SK-N-SH treated with all-trans-retinoic acid at 6 μM for 48 hours (cell line): ENCODE measurements at regions not wholly inside any gene's neighbourhood (a gene's known extent, or its start where the extent isn't known, plus 50 kb on each side); places are given as distances from the start of the nearest gene placed in this dataset.

ENCODE experiments used
- ATAC-seq: fragments of 200-7000 bp; cut with Tn5 transposase; 3 replicates; pipeline ENCODE4 v1.9.1; 2020; ENCODE audit warnings: mild to moderate bottlenecking, moderate library complexity
- ARNTL ChIP-seq: fragments of 450-650 bp; formaldehyde crosslinking; IDR thresholded peaks from 2 replicates; pipeline ENCODE4 v1.5.0; 2020; ENCODE audit warnings: low read depth, mild to moderate bottlenecking, moderate library complexity, borderline replicate concordance
- CSDC2 ChIP-seq: fragments of 250-450 bp; sonication (Bioruptor Pico); IDR thresholded peaks from 2 replicates; pipeline ENCODE4 v1.5.0; 2020; ENCODE audit warnings: mild to moderate bottlenecking, moderate library complexity
- ESRRG ChIP-seq: fragments of 250-450 bp; sonication (Bioruptor Pico); IDR thresholded peaks from 2 replicates; pipeline ENCODE4 v1.6.1; 2021; ENCODE audit warnings: mild to moderate bottlenecking
- ISL1 ChIP-seq: fragments of 250-450 bp; sonication (Bioruptor Pico); IDR thresholded peaks from 2 replicates; pipeline ENCODE4 v2.1.2; 2022; ENCODE audit warnings: mild to moderate bottlenecking, moderate library complexity
- OSR1 ChIP-seq: fragments of 250-450 bp; sonication (Bioruptor Pico); IDR thresholded peaks from 2 replicates; pipeline ENCODE4 v1.8.0; 2022; ENCODE audit warnings: moderate library complexity, mild to moderate bottlenecking, inconsistent platforms
- PPARA ChIP-seq: fragments of 250-450 bp; sonication (Bioruptor Pico); IDR thresholded peaks from 2 replicates; pipeline ENCODE4 v1.5.0; 2020; ENCODE audit warnings: mild to moderate bottlenecking, borderline replicate concordance
- RARB ChIP-seq: fragments of 250-450 bp; sonication (Bioruptor Pico); IDR thresholded peaks from 2 replicates; pipeline ENCODE4 v1.8.0; 2021; ENCODE audit warnings: mild to moderate bottlenecking, moderate library complexity
- SNAI2 ChIP-seq: fragments of 250-450 bp; sonication (Bioruptor Pico); IDR thresholded peaks from 2 replicates; pipeline ENCODE4 v1.5.0; 2020; ENCODE audit warnings: mild to moderate bottlenecking, moderate library complexity
- TCF4 ChIP-seq: fragments of 250-450 bp; sonication (Bioruptor Pico); IDR thresholded peaks from 2 replicates; pipeline ENCODE4 v1.8.0; 2021; ENCODE audit warnings: mild to moderate bottlenecking, moderate library complexity, borderline replicate concordance
- TOX ChIP-seq: fragments of 250-450 bp; sonication (Bioruptor Pico); IDR thresholded peaks from 2 replicates; pipeline ENCODE4 v1.8.0; 2021; ENCODE audit warnings: mild to moderate bottlenecking, moderate library complexity, borderline replicate concordance
- ZFP3 ChIP-seq: fragments of 250-450 bp; sonication (Bioruptor Pico); IDR thresholded peaks from 2 replicates; pipeline ENCODE4 v1.5.0; 2020; ENCODE audit warnings: mild to moderate bottlenecking, moderate library complexity
- ZFP30 ChIP-seq: fragments of 450-650 bp; formaldehyde crosslinking; IDR thresholded peaks from 2 replicates; pipeline ENCODE4 v1.5.0; 2022; ENCODE audit warnings: mild to moderate bottlenecking, moderate library complexity
- ZNF565 ChIP-seq: fragments of 450-650 bp; formaldehyde crosslinking; conservative IDR thresholded peaks from 2 replicates; pipeline ENCODE4 v1.5.0; 2020; ENCODE audit warnings: low read depth, mild to moderate bottlenecking, moderate library complexity
- ZNF70 ChIP-seq: fragments of 450-650 bp; formaldehyde crosslinking; IDR thresholded peaks from 2 replicates; pipeline ENCODE4 v1.5.0; 2020; ENCODE audit warnings: mild to moderate bottlenecking, moderate library complexity
- ZNF8 ChIP-seq: fragments of 450-650 bp; formaldehyde crosslinking; IDR thresholded peaks from 2 replicates; pipeline ENCODE4 v1.5.0; 2020; ENCODE audit warnings: mild to moderate bottlenecking, moderate library complexity
- TF ChIP-seq, protein P1 (sequence below): fragments of 250-450 bp; sonication (Bioruptor Pico); IDR thresholded peaks from 2 replicates; pipeline ENCODE4 v1.5.1; 2021; ENCODE audit warnings: mild to moderate bottlenecking, moderate library complexity
- TF ChIP-seq, protein P2 (sequence below): fragments of 250-450 bp; sonication (Bioruptor Pico); IDR thresholded peaks from 2 replicates; pipeline ENCODE4 v1.5.1; 2020; ENCODE audit warnings: low read depth, mild to moderate bottlenecking, moderate library complexity
- TF ChIP-seq, protein P3 (sequence below): fragments of 250-450 bp; sonication (Bioruptor Pico); IDR thresholded peaks from 2 replicates; pipeline ENCODE4 v1.8.0; 2020; ENCODE audit warnings: mild to moderate bottlenecking, moderate library complexity, borderline replicate concordance
- TF ChIP-seq, protein P4 (sequence below): fragments of 250-450 bp; sonication (Bioruptor Pico); IDR thresholded peaks from 2 replicates; pipeline ENCODE4 v1.8.0; 2021; ENCODE audit warnings: low read depth, mild to moderate bottlenecking, moderate library complexity, borderline replicate concordance

DNA sequence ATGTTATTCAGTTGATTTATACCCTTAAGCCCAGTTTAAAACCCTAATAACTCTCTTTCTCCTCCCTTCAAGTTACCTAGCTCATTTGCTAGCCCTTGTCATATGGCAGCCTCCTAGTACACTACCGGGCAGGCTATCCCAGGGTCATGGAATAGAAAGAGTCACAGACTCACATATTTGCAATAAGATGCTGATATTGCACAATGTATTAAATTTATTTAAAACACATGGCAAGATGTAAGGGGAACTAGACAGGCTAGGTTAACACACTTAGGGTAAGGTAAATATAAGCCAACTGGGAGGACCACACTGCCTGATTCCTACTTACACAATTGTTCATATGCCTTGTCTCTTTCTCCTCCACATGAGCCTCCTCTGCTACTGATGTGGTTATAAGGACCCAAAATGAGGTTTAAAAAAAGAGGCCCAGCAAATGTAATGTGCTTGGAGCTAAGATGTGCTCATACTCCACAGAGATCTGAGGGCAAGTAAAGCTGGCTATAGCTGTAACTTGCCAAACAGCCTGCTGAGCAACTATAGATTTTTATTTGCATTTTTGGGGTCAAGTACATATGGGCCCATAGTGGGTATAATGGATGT, 130.0 kb downstream of the ENC1 start:
- TF ChIP-seq OSR1 (CRISPR knock-in tag) (no peak), TCF4 (no peak), SNAI2 (CRISPR knock-in tag) (no peak), ZNF70 (no peak), ZNF565 (no peak), ZNF8 (CRISPR knock-in tag) (no peak), TOX (CRISPR knock-in tag) (no peak), ZFP30 (CRISPR knock-in tag) (no peak), ESRRG (CRISPR knock-in tag) (no peak), CSDC2 (CRISPR knock-in tag) (no peak), ISL1 (CRISPR knock-in tag) (no peak), RARB (CRISPR knock-in tag) (no peak), PPARA (CRISPR knock-in tag) (no peak), ARNTL (no peak), ZFP3 (CRISPR knock-in tag) (no peak)
- TF ChIP-seq, protein P1, sequence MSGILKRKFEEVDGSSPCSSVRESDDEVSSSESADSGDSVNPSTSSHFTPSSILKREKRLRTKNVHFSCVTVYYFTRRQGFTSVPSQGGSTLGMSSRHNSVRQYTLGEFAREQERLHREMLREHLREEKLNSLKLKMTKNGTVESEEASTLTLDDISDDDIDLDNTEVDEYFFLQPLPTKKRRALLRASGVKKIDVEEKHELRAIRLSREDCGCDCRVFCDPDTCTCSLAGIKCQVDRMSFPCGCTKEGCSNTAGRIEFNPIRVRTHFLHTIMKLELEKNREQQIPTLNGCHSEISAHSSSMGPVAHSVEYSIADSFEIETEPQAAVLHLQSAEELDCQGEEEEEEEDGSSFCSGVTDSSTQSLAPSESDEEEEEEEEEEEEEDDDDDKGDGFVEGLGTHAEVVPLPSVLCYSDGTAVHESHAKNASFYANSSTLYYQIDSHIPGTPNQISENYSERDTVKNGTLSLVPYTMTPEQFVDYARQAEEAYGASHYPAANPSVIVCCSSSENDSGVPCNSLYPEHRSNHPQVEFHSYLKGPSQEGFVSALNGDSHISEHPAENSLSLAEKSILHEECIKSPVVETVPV (CRISPR knock-in tag): no peak
- TF ChIP-seq, protein P2, sequence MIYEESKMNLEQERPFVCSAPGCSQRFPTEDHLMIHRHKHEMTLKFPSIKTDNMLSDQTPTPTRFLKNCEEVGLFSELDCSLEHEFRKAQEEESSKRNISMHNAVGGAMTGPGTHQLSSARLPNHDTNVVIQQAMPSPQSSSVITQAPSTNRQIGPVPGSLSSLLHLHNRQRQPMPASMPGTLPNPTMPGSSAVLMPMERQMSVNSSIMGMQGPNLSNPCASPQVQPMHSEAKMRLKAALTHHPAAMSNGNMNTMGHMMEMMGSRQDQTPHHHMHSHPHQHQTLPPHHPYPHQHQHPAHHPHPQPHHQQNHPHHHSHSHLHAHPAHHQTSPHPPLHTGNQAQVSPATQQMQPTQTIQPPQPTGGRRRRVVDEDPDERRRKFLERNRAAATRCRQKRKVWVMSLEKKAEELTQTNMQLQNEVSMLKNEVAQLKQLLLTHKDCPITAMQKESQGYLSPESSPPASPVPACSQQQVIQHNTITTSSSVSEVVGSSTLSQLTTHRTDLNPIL: no peak
- TF ChIP-seq, protein P3, sequence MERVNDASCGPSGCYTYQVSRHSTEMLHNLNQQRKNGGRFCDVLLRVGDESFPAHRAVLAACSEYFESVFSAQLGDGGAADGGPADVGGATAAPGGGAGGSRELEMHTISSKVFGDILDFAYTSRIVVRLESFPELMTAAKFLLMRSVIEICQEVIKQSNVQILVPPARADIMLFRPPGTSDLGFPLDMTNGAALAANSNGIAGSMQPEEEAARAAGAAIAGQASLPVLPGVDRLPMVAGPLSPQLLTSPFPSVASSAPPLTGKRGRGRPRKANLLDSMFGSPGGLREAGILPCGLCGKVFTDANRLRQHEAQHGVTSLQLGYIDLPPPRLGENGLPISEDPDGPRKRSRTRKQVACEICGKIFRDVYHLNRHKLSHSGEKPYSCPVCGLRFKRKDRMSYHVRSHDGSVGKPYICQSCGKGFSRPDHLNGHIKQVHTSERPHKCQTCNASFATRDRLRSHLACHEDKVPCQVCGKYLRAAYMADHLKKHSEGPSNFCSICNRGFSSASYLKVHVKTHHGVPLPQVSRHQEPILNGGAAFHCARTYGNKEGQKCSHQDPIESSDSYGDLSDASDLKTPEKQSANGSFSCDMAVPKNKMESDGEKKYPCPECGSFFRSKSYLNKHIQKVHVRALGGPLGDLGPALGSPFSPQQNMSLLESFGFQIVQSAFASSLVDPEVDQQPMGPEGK (CRISPR knock-in tag): no peak
- ATAC-seq: no peak

DNA sequence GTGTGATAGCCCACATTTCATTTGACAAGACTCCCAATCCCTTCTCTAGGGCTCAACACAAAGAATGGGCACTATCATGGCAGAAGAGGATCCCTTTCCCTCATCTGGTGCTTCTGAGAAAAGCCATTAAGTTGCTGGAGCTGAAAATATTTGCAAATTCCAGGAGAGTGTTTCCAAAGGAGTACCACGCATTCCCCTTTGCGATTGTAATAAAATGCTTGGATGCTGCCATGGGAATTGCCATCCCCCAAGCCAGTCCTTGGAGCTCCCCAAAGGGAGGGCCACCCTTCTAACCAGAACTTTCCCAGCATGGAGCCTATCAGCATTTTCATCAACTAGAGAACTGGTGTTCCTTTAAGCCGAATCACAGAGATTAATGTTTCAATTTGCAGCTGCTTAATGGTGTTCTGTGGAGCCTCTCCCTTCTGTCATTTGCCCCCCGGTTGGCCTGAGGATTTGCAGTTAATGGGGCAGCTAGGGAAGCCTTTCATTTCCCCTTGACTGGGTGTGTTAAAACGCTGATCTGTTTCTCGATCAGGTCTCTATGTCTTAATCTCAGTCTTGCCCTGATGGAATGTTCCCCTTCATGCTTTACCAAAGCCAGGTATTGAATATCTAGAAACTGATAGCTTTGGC, 133.0 kb downstream of the ENC1 start:
- no peak for ATAC-seq

More for the DNA sequence above, 133.0 kb downstream of the ENC1 start:
- TF ChIP-seq ZFP3 (CRISPR knock-in tag) (no peak), TCF4 (peak; percentile 25; the same call in 1 of the 2 replicates), ZFP30 (CRISPR knock-in tag) (no peak)
- TF ChIP-seq, protein P3 (CRISPR knock-in tag): no peak
- TF ChIP-seq, protein P1 (CRISPR knock-in tag): no peak
- TF ChIP-seq, protein P4, sequence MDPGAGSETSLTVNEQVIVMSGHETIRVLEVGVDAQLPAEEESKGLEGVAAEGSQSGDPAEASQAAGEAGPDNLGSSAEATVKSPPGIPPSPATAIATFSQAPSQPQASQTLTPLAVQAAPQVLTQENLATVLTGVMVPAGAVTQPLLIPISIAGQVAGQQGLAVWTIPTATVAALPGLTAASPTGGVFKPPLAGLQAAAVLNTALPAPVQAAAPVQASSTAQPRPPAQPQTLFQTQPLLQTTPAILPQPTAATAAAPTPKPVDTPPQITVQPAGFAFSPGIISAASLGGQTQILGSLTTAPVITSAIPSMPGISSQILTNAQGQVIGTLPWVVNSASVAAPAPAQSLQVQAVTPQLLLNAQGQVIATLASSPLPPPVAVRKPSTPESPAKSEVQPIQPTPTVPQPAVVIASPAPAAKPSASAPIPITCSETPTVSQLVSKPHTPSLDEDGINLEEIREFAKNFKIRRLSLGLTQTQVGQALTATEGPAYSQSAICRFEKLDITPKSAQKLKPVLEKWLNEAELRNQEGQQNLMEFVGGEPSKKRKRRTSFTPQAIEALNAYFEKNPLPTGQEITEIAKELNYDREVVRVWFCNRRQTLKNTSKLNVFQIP (CRISPR knock-in tag): no peak
